ENCODE measurements at regions not wholly inside any gene's neighbourhood (a gene's known extent, or its start where the extent isn't known, plus 50 kb on each side); places are given as distances from the start of the nearest gene placed in this dataset.
A peak's percentile ranks its signal among the peaks of the same experiment; 100 is the strongest.

- no peak for ATAC-seq
- intact Hi-C loops (cut with micrococcal nuclease), result no loop called here
- no peak for DNase-seq
Measured at GRCh38 chr2:64350996-64351395, 103.0 kb upstream of the LGALSL start.

GRCh38 chr2:64352292-64352691, 101.7 kb upstream of the LGALSL start:
- ATAC-seq, result no peak
- intact Hi-C loops (cut with micrococcal nuclease), result no loop called here
- no peak for DNase-seq

- no peak for DNase-seq
Measured at GRCh38 chr2:64354857-64355680, 98.9 kb upstream of the LGALSL start.

GRCh38 chr2:64356906-64357305, 97.1 kb upstream of the LGALSL start:
- DNase-seq, result no peak

More at GRCh38 chr2:64354857-64355680, 98.9 kb upstream of the LGALSL start:
- intact Hi-C loops (cut with micrococcal nuclease), result no loop called here
- ATAC-seq, result no peak

DNA sequence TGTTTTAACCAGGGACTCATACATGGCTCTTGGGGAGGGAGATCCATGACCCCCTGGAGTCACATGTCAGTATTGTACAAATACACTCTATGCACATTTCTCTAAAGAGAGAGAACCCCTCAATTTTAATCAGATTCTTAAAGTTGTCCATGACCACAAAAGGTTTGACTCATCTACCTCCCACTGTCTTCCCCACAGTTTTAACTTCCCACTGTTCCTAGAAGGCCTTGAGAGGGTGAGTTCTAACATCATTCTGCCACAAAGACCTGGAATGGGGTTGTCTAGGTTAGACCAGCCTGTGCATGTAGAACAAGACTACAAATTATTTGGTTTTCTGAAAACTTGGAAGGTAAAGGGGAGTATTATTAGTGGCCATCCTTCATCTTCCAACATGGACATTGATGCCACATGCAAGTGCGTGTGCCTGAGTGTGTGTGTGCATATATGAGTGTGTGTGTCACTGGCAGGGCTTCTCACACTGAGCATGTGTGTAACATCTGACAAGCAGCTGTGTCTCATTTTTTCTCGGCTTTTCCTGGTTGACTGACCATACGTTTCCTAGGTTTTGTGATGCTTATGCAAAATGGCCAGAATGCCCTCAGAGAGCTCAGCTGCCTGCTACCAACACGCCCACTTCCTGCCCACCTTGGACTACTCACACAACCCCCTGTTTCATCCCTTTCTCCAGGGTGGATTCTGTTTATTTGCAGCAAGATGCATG, 94.6 kb upstream of the LGALSL start:
- no peak for ATAC-seq

More at GRCh38 chr2:64356906-64357305, 97.1 kb upstream of the LGALSL start:
- no peak for ATAC-seq
- intact Hi-C loops (cut with micrococcal nuclease), result no loop called here

GRCh38 chr2:64359892-64360657, 93.9 kb upstream of the LGALSL start:
- DNase-seq (peak; percentile 60), ATAC-seq (peak; percentile 94)
- intact Hi-C loops (cut with micrococcal nuclease), result no loop called here

More for the DNA sequence above, 94.6 kb upstream of the LGALSL start:
- no peak for DNase-seq
- intact Hi-C loops (cut with micrococcal nuclease), result no loop called here

GRCh38 chr2:64361151-64361938, 92.6 kb upstream of the LGALSL start:
- ATAC-seq (no peak), DNase-seq (no peak)
- intact Hi-C loops (cut with micrococcal nuclease), result no loop called here

DNA sequence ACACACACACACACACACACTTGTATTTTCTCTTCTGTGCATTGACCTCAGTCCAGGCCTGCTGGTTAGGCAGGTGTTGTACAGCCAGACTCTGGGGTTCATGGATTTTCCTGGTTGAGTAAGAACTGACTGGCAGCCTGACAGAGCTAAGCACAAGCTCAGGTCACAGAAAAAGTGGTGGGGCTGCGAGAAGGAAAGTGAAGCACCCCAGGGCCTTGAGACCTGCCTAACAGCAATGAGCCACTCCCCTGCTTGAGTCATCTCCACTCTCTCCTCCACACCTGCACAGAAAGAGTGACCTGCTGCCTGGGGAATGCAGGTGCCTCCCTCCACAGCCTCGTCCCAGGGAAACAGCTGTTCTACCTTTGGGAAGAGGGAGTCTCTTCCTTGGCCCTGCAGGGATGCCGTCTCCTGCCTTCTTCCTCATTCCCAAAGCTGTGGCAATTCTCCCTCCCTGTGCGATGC, 91.4 kb upstream of the LGALSL start:
- ATAC-seq (no peak), DNase-seq (no peak)
- intact Hi-C loops (cut with micrococcal nuclease), result no loop called here

DNA sequence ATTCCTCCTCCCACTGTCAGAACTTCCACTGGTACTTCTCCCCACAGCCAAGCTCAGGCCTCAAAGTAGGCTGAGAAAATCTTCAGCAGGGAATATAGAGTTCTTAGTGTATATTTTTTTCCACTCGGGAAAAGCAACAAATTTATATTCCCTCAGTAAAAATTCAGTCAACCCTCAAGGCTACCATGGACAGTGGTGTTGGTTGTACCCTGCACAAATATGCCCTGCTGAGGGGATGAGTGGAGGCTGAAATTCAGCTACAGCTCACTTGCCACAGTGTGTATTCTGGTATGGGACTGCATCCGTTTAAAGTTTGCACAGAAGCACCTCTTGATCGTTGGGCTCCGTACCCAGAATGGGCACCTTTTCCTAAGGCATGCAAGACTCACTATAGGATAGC, 90.8 kb upstream of the LGALSL start:
- ATAC-seq, result no peak
- DNase-seq, result no peak
- intact Hi-C loops (cut with micrococcal nuclease), result no loop called here

GRCh38 chr2:64363848-64364247, 90.1 kb upstream of the LGALSL start:
- ATAC-seq (no peak), DNase-seq (no peak)
- intact Hi-C loops (cut with micrococcal nuclease), result no loop called here

DNA sequence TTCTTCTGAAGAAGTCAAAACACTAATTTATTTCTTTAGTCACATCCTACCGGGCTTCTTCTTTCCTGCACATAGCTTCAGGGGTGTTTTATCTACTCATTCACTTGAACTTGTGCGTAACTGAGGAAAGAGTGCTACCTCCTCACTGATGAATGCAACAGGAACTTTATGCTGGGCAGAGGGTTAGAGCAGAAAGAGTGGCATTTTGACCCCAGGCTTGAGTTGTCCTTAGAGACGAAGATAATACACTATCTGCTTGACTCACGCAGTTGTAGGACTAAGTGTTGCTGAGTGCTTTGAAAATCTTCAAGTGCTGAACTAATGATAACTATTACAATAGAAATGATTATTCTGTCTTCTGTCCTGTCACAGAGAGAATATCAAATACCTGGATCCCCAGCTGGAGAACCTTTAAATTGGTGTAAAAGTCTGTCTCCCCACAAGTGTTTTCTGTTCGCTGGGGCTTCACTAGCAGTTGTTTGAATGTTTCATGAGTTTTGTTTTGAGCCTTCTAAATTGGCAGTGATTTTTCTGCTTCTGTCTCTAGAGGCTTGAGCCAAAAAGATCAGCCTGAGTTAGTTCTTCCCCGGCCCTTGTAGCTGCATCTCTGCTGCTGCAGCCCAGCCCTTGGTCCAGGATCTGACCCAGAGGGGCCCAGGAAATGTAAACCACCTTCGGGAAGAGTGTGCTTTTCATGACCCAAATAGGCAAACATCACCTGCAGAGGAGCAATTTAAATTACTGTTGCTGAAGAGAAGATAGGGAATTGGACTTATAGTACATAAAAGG, 86.3 kb upstream of the LGALSL start:
- DNase-seq, result no peak
- intact Hi-C loops (cut with micrococcal nuclease), result no loop called here
- no peak for ATAC-seq

DNA sequence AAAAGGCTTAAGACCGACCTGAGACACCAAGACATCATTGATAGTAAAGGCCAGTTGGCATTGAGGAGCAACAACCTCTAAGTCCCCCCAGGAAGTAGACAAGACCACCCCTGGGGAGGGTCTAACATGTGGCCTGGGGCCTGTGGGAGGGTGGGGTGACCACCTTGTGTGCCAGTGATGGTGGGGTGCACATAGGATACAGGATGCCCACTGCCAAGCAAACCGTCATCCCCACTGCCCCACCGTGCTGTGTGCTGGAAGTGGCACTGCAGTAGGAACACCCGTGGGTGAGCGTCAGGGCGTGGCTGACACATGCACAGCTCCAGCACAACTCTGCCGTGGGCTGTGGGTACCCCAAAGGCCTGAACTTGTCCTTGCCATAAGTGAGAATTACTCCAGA, 84.3 kb upstream of the LGALSL start:
- intact Hi-C loops (cut with micrococcal nuclease), result no loop called here
- DNase-seq (no peak), ATAC-seq (no peak)

GRCh38 chr2:64371727-64372126, 82.2 kb upstream of the LGALSL start:
- ATAC-seq, result no peak
- intact Hi-C loops (cut with micrococcal nuclease), result no loop called here
- DNase-seq, result no peak

DNA sequence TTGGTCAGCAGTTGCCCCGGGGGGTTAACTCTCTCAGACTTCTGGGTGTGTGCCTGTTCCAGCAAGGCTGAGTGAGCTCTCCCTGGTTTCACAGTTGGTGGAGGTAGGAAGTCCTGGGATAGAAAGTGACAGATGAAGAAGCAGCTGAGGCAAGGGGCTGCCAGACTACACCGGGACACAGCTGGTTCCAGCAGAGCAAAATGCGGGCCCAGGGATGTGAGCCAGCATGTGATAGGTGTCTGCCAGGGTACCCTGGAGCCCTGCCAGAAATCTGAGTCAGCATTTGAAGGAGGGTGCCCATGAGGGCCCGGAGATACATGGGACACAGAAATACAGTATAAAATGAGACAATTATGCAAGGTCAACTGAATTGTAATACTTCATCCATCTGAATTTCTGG, 79.3 kb upstream of the LGALSL start:
- DNase-seq (peak; percentile 54), ATAC-seq (peak; percentile 73)
- intact Hi-C loops (cut with micrococcal nuclease), result no loop called here

DNA sequence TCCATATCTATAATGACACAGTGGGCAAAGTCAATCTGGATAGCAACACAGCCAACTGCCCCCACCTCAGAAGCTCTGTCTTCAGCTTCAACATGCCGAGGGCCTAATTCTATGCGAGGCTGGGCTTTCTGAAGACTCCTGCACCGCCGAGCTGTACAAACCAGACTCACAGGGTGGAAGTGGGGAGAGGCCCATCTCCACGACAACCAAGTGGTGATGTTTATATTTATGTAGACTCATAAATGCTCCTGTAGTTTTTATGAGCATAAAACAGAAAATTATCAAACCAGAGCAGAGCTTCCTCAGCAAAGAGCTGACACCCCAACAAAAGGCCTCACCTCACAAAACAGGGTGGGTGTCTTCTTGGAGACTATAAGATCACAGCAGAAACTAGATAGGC, 77.0 kb upstream of the LGALSL start:
- intact Hi-C loops (cut with micrococcal nuclease), result no loop called here
- no peak for ATAC-seq

DNA sequence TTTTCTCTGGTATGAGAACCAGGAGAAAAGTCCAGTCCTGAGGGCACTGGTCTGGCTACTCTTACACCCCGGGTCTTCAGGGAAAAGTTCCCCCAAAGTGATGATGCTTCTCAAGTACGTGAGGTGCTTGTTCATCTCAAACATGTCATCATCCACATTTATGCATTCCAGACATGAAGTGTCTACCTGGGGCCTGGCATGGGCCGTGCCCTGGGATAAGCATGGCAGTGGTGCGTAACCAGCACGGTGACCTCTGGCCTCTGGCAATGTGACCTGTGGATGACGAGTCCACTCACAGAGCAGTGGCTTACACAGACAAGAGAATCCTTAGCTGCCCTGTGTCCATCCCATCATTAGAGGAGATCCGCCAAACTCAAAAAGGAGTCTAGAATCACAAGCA, 74.8 kb upstream of the LGALSL start:
- no peak for ATAC-seq
- no peak for DNase-seq
- intact Hi-C loops (cut with micrococcal nuclease), result no loop called here

More for the DNA sequence above, 77.0 kb upstream of the LGALSL start:
- DNase-seq, result no peak

- DNase-seq (no peak), ATAC-seq (no peak)
- intact Hi-C loops (cut with micrococcal nuclease), result no loop called here
Measured at GRCh38 chr2:64380853-64381527, 73.0 kb upstream of the LGALSL start.

Measured in left ventricle myocardium superior (tissue), 1 donor.